Epithelial cell of proximal tubule (primary cell): ENCODE measurements at regions not wholly inside any gene's neighbourhood (a gene's known extent, or its start where the extent isn't known, plus 50 kb on each side); places are given as distances from the start of the nearest gene placed in this dataset.

ENCODE experiments used
- DNase-seq: peaks from one replicate; pipeline ENCODE4 v3.0.0-alpha.2; 2011; ENCODE audit warnings: low read depth
- H3K4me3 ChIP-seq: 2 replicates; pipeline ENCODE4 v1.5.1; 2011; ENCODE audit warnings: low read depth, mild to moderate bottlenecking, low read length
- CTCF ChIP-seq: conservative IDR thresholded peaks from 2 replicates; pipeline ENCODE4 v1.5.1; 2012; ENCODE audit warnings: low read depth, mild to moderate bottlenecking, low read length

DNA sequence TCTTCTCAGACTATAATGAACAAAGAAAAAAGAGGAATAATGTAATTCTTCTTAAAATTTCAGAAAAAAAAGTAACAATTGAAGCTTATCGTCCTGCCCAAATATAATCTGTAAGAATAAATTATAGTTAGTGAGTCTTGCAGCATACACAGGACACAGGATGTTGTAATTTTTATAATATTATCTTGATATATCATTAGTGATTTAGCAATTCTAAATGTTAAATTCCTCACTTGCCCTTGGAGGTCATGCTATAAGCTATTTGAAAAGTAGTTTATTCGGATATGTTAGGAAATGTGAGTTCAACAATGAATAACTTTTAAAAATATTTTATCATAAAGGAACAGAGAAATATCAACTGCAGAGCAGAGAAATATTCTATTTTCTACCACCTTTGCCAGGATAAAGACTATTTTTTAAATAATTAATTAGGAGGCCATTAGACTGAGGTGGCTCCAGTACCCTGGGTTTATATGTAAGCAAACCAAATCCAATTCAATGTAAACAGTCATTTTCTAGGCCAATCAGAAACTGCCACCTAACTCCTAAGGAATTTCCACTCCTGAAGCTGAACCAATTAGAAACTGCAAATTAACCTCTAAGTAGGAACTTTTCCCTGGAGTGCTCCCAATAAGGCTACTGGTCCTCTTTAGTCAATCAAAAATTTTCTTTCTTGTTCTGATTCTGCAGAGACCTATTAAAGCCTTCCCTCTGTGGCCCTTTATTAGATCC, 1109.3 kb downstream of the ROBO2 start:
- H3K4me3 ChIP-seq, result no peak overlapping the region
- no peak for DNase-seq
- no peak for TF ChIP-seq CTCF

DNA sequence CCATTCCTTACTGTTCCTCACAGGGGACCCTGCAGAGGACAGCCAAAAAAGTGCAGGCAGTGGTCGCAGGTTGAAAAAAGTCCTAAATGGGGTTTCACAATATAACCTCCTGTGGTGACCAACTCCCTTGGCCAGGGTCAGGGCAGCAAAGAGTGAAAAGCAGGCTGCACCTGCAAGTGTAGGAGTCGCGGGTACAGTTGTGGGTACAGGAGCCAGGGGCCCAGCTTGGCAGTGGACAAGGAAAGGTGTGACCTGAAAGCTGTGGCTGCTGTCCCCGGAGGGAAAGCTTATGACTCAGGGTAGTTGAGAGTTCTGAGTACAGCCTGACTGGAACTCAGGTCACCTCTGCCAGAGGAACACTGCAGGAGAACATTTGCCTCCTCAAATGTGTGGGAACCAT, 1114.1 kb downstream of the ROBO2 start:
- no peak for DNase-seq
- no peak for TF ChIP-seq CTCF
- H3K4me3 ChIP-seq, result no peak overlapping the region

GRCh38 chr3:78154521-78155186, 1114.8 kb downstream of the ROBO2 start:
- DNase-seq, result no peak
- no peak overlapping the region for H3K4me3 ChIP-seq
- peak; percentile 10 for TF ChIP-seq CTCF

- no peak overlapping the region for H3K4me3 ChIP-seq
- DNase-seq, result no peak
- TF ChIP-seq CTCF, result no peak
Observed at GRCh38 chr3:78161736-78162135, 1121.8 kb downstream of the ROBO2 start.

DNA sequence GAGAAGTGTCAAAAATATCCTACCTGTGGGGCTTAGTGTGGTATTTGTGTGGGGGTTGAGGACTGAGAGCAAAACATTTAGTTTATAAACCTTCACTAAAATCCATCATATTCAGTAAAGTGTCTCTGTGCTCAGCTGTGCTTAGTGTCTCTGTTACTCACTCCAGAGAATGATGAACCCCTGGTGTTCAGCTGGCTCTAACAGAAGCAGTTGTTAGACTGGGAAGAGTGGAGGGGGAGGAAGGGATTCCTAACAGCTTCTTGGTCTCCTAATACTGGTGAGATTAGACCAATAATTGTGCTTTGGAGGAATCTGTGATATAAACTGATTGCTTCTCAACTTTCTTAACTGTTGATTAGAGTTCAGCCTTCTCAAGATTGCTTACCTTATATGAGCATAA, 1123.5 kb downstream of the ROBO2 start:
- no peak for DNase-seq
- TF ChIP-seq CTCF, result no peak
- no peak overlapping the region for H3K4me3 ChIP-seq

- DNase-seq, result no peak
- no peak overlapping the region for H3K4me3 ChIP-seq
- TF ChIP-seq CTCF, result peak; percentile 44
Observed at GRCh38 chr3:78165876-78166275, 1126.0 kb downstream of the ROBO2 start.

- DNase-seq, result no peak
- H3K4me3 ChIP-seq, result no peak overlapping the region
- TF ChIP-seq CTCF, result no peak
Observed at GRCh38 chr3:78174821-78175220, 1134.9 kb downstream of the ROBO2 start.
